ENCODE measurements at regions not wholly inside any gene's neighbourhood (a gene's known extent, or its start where the extent isn't known, plus 50 kb on each side); places are given as distances from the start of the nearest gene placed in this dataset.

- Histone ChIP-seq H3K4me3 (no peak overlapping the region), H3K9me3 (no peaks in the 10 kb centered on the region), H3K36me3 (no peaks in the 10 kb centered on the region), H3K4me1 (ENCODE audit: insufficient read depth) (peaks cover 4% of the 10 kb centered on the region), H3K27ac (no peak overlapping the region), H3K27me3 (no peaks in the 10 kb centered on the region)
- 22 to 56% (median 33%) methylated on average over 4 of the region's 4 CpGs for WGBS, 3 donors
- no peak for DNase-seq
- TF ChIP-seq EP300 (IDR thresholded peaks at IDR 0.05) (no peak), CTCF (IDR thresholded peaks at IDR 0.05) (no peak), POLR2A (IDR thresholded peaks at IDR 0.05) (no peak)
- intact Hi-C loops (cut with DNase I): no loop called here
Observed at GRCh38 chr14:83706231-83706954, 1823.6 kb upstream of the FLRT2 start.

DNA sequence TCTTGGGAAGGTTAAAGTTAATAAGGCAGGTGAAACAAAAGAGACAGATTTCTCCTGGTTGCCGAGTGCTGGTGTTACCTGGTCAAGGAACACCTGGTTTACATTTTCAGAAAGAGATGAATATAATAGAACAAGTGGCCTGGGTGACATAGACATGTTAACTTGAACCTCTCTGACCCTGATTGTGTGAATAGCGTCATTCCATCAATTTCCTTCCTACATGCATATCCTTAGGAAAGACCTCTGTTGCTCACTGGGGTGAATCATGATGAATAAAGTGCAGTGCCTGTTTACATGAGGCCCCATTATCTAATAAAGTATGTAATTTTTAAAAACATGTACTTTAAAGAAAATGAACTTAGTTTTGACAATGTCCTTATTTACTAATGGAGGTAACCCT lies 1822.9 kb upstream of the FLRT2 start:
- H3K36me3 ChIP-seq: no peaks in the 10 kb centered on the region
- TF ChIP-seq CTCF (IDR thresholded peaks at IDR 0.05) (no peak), POLR2A (IDR thresholded peaks at IDR 0.05) (no peak), EP300 (IDR thresholded peaks at IDR 0.05) (no peak)
- H3K4me3 ChIP-seq: no peak overlapping the region
- DNase-seq: no peak
- H3K27ac ChIP-seq: no peak overlapping the region
- H3K4me1 ChIP-seq (ENCODE audit: insufficient read depth): peaks cover 4% of the 10 kb centered on the region
- 94 to 95% (median 94%) methylated on average over 2 of the region's 2 CpGs for WGBS, 3 donors
- intact Hi-C loops (cut with DNase I): no loop called here
- H3K27me3 ChIP-seq: no peaks in the 10 kb centered on the region
- no peaks in the 10 kb centered on the region for H3K9me3 ChIP-seq

- no peak overlapping the region for H3K27ac ChIP-seq
- intact Hi-C loops (cut with DNase I): no loop called here
- no peaks in the 10 kb centered on the region for H3K27me3 ChIP-seq
- H3K9me3 ChIP-seq: no peaks in the 10 kb centered on the region
- H3K36me3 ChIP-seq: no peaks in the 10 kb centered on the region
- no peak overlapping the region for H3K4me3 ChIP-seq
- no peak for DNase-seq
- no peak for TF ChIP-seq EP300 (IDR thresholded peaks at IDR 0.05)
- no peak for TF ChIP-seq CTCF (IDR thresholded peaks at IDR 0.05)
- TF ChIP-seq POLR2A (IDR thresholded peaks at IDR 0.05): no peak
- peaks cover 8% of the 10 kb centered on the region for H3K4me1 ChIP-seq (ENCODE audit: insufficient read depth)
Observed at GRCh38 chr14:83709116-83709515, 1820.8 kb upstream of the FLRT2 start.

DNA sequence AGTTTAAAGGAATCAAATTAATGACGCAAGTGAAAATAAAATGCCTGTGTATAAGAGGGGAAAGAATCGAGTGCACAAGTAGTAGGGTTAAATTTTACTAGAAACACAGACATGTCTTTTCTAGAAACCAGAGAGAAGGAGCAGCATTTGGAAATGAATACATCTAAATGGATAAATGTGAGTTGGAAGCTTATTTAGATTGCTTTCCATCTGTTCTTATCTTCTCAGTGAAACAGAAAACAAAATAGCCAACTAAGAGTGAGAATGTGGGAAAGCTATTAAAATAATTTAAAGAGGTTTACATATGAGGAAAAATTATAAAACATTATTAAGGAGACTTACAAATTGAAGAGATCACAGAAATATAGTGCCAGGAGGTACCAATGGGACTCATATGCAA lies 1818.9 kb upstream of the FLRT2 start:
- 90 to 92% (median 91%) methylated on average over 2 of the region's 2 CpGs for WGBS, 3 donors
- TF ChIP-seq CTCF (IDR thresholded peaks at IDR 0.05) (no peak), EP300 (IDR thresholded peaks at IDR 0.05) (no peak), POLR2A (IDR thresholded peaks at IDR 0.05) (no peak)
- intact Hi-C loops (cut with DNase I): loop anchor here in 1 of 4 donors (10.0 kb wide), 1 partner anchor 836 kb away; no protein-coding TSS in a partner anchor

More for the DNA sequence above, 1818.9 kb upstream of the FLRT2 start:
- H3K4me1 ChIP-seq (ENCODE audit: insufficient read depth): peaks cover 8% of the 10 kb centered on the region
- H3K27ac ChIP-seq: no peak overlapping the region
- DNase-seq: no peak
- no peaks in the 10 kb centered on the region for H3K27me3 ChIP-seq
- no peaks in the 10 kb centered on the region for H3K36me3 ChIP-seq
- no peaks in the 10 kb centered on the region for H3K9me3 ChIP-seq
- H3K4me3 ChIP-seq: no peak overlapping the region

Measured in ovary (tissue), 7 donors.